ENCODE measurements at regions not wholly inside any gene's neighbourhood (a gene's known extent, or its start where the extent isn't known, plus 50 kb on each side); places are given as distances from the start of the nearest gene placed in this dataset.

- Histone ChIP-seq H3K4me3 (no peak overlapping the region), H3K9me3 (no peaks in the 10 kb centered on the region), H3K36me3 (no peaks in the 10 kb centered on the region), H3K27ac (peak overlapping the region in 3 of 4 donors; percentile 16 to 78 (median 72)), H3K27me3 (no peaks in the 10 kb centered on the region), H3K4me1 (peaks cover 0 to 3% of the 10 kb centered on the region in 2 donors)
- no peak for TF ChIP-seq POLR2A (IDR thresholded peaks at IDR 0.05)
- TF ChIP-seq, protein P1, sequence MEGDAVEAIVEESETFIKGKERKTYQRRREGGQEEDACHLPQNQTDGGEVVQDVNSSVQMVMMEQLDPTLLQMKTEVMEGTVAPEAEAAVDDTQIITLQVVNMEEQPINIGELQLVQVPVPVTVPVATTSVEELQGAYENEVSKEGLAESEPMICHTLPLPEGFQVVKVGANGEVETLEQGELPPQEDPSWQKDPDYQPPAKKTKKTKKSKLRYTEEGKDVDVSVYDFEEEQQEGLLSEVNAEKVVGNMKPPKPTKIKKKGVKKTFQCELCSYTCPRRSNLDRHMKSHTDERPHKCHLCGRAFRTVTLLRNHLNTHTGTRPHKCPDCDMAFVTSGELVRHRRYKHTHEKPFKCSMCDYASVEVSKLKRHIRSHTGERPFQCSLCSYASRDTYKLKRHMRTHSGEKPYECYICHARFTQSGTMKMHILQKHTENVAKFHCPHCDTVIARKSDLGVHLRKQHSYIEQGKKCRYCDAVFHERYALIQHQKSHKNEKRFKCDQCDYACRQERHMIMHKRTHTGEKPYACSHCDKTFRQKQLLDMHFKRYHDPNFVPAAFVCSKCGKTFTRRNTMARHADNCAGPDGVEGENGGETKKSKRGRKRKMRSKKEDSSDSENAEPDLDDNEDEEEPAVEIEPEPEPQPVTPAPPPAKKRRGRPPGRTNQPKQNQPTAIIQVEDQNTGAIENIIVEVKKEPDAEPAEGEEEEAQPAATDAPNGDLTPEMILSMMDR (IDR thresholded peaks at IDR 0.05 in 4 of 5, conservative IDR thresholded peaks at IDR 0.05 in 1 of 5), result no peak
- in situ Hi-C loops (cut with MboI; ENCODE audit: low sequenced_read_pairs in 4 of 4), result no loop called here
- ATAC-seq (peak; percentile 74 to 78), DNase-seq (peak; percentile 11 to 43)
- intact Hi-C loops (cut with DNase I; ENCODE audit: low total_unique reads), result no loop called here
Measured at GRCh38 chr2:22499082-22499839, 885.7 kb upstream of the KLHL29 start.

DNA sequence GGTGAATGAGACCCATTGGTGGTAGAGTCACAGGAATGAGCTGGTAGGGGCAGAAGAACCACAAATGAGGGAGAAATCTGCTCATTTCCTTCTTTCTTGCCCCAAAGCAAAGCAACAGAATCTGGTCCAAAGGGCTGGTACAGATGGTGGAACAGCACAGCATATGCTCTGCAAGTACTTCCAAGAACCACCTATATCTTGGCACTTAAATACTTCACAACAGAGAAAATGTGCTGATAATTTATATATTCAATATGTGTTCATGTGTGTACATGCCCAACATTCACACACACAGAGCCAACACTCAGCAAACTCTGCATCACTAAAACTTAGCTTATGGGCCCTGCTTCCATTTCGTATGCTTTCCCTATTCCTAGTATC, 884.4 kb upstream of the KLHL29 start:
- in situ Hi-C loops (cut with MboI; ENCODE audit: low sequenced_read_pairs in 4 of 4), result no loop called here

DNA sequence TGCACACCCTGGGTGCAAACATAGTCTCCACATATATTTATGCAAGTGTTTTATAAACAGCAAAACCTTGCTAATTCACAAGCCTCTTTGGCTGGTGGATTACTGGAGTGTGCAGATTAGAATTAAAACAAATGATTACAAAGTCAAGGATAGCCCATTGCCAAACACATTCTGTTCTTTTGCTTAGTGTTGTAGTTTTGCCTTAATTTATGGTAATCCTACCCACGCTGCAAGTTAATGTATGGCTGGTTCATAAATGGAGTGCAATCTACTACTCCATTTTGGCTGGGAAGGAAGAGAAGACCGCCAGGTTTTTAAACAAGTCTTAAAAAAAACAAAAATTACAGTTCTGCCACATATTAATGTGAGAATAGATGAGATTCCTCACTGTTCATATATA, 883.1 kb upstream of the KLHL29 start:
- ATAC-seq, result no peak
- no peak overlapping the region for H3K4me3 ChIP-seq
- intact Hi-C loops (cut with DNase I; ENCODE audit: low total_unique reads), result no loop called here

More for the DNA sequence above, 884.4 kb upstream of the KLHL29 start:
- peak overlapping the region; percentile 28 to 78 (median 71) for H3K27ac ChIP-seq
- H3K4me3 ChIP-seq, result no peak overlapping the region
- H3K4me1 ChIP-seq, result peaks cover 0 to 3% of the 10 kb centered on the region in 2 donors
- H3K27me3 ChIP-seq, result no peaks in the 10 kb centered on the region
- DNase-seq, result no peak
- no peak for ATAC-seq
- intact Hi-C loops (cut with DNase I; ENCODE audit: low total_unique reads), result no loop called here
- H3K36me3 ChIP-seq, result no peaks in the 10 kb centered on the region
- TF ChIP-seq POLR2A (IDR thresholded peaks at IDR 0.05), result no peak
- TF ChIP-seq, protein P1 (IDR thresholded peaks at IDR 0.05 in 4 of 5, conservative IDR thresholded peaks at IDR 0.05 in 1 of 5), result no peak
- H3K9me3 ChIP-seq, result no peaks in the 10 kb centered on the region

GRCh38 chr2:22513563-22513962, 871.4 kb upstream of the KLHL29 start:
- no peak for DNase-seq
- H3K36me3 ChIP-seq, result no peaks in the 10 kb centered on the region
- H3K27ac ChIP-seq, result no peak overlapping the region
- intact Hi-C loops (cut with DNase I; ENCODE audit: low total_unique reads) (no loop called here), in situ Hi-C loops (cut with MboI; ENCODE audit: low sequenced_read_pairs in 4 of 4) (no loop called here)
- no peaks in the 10 kb centered on the region for H3K9me3 ChIP-seq
- H3K4me1 ChIP-seq, result no peaks in the 10 kb centered on the region
- no peak for ATAC-seq
- no peak overlapping the region for H3K4me3 ChIP-seq
- no peaks in the 10 kb centered on the region for H3K27me3 ChIP-seq
- TF ChIP-seq POLR2A (IDR thresholded peaks at IDR 0.05), result no peak
- TF ChIP-seq, protein P1 (IDR thresholded peaks at IDR 0.05 in 4 of 5, conservative IDR thresholded peaks at IDR 0.05 in 1 of 5), result no peak

More for the DNA sequence above, 883.1 kb upstream of the KLHL29 start:
- H3K4me1 ChIP-seq, result peaks cover 0 to 3% of the 10 kb centered on the region in 2 donors
- no peaks in the 10 kb centered on the region for H3K27me3 ChIP-seq
- no peak for DNase-seq
- no peaks in the 10 kb centered on the region for H3K9me3 ChIP-seq
- no peaks in the 10 kb centered on the region for H3K36me3 ChIP-seq
- peak overlapping the region in 1 of 4 donors; percentile 78 for H3K27ac ChIP-seq
- TF ChIP-seq POLR2A (IDR thresholded peaks at IDR 0.05), result no peak
- TF ChIP-seq, protein P1 (IDR thresholded peaks at IDR 0.05 in 4 of 5, conservative IDR thresholded peaks at IDR 0.05 in 1 of 5), result no peak
- in situ Hi-C loops (cut with MboI; ENCODE audit: low sequenced_read_pairs in 4 of 4), result no loop called here

Data from gastrocnemius medialis (tissue), 4 donors.